ENCODE measurements at regions not wholly inside any gene's neighbourhood (a gene's known extent, or its start where the extent isn't known, plus 50 kb on each side); places are given as distances from the start of the nearest gene placed in this dataset.
"Not testable (repeated sequence)": the region's sequence is repeated elsewhere in the genome, so short reads cannot be mapped to it uniquely, and the experiment has no call there.

DNA sequence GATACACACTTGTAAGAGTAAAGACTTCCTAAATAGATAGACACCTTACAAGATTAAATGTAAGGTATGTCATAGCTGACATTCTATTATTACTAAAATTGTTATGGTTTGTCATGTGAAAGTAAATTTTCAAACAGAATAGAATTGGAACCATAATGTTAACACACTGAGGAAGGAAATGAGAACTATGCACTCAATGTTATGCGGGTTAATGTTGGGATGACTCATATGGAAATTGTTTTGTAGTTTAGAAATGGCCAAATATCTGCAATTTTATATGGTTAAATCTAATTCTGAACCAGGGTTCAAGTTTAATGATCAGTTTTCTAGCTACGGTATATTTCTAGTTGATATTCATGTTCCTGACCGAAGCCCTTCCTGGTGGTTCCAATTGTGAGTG, 214.2 kb upstream of the ADO start:
- Mint-ChIP-seq H3K9me3 (no peaks in the 10 kb centered on the region), H3K36me3 (peaks cover 0 to 7% of the 10 kb centered on the region in 2 donors), H3K27ac (no peak overlapping the region)
- peak in 1 of 2 donors; percentile 44 for ATAC-seq
- DNase-seq (ENCODE audit: low spot score in 2 of 2): no peak

DNA sequence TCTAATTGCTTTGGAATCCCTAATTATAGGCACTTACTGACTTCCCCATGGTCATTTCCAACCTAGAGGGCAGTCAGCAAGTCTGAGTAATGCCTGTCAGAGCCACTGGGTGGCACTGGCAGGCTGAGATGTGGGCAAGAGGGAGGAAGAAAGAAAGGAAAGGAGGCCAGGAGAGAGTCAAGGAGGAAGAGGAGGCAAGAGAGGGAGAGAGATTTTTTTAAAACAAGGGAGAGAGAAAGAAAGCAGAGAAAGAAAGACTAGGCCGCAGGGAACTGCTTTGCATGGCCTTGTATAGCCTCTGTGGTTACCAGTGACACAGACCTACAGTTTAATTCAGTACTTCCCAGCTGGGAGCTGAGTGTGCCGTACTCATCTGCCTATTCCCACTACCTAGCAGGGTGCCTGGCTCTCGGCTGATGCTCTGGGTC, 210.4 kb upstream of the ADO start:
- Mint-ChIP-seq H3K36me3 (no peaks in the 10 kb centered on the region), H3K27ac (no peak overlapping the region), H3K9me3 (no peaks in the 10 kb centered on the region)
- DNase-seq (ENCODE audit: low spot score in 2 of 2) (peak; percentile 58 to 63), ATAC-seq (peak; percentile 66 to 84)

DNA sequence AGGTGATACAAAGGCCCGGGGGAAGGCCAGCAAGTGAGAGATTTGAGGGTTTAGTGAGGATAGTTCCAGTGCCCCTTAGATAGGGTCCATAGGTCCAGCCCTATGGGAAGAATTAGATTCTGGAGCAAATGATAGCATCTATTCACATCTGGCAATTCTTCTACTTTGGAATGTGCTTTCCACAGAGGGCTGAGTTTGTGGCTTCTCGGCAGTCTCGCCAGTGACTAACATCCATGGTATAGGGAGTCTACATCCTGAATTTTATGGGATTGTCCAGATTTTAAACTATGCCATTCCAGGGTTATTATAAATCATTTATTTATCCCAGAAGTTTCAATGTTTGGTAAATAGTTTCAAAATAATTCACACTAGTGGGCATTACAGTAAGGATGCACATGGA, 207.3 kb upstream of the ADO start:
- ATAC-seq (no peak), DNase-seq (ENCODE audit: low spot score in 2 of 2) (no peak)
- H3K36me3 Mint-ChIP-seq: no peaks in the 10 kb centered on the region
- no peak overlapping the region for H3K27ac Mint-ChIP-seq
- no peaks in the 10 kb centered on the region for H3K9me3 Mint-ChIP-seq

DNA sequence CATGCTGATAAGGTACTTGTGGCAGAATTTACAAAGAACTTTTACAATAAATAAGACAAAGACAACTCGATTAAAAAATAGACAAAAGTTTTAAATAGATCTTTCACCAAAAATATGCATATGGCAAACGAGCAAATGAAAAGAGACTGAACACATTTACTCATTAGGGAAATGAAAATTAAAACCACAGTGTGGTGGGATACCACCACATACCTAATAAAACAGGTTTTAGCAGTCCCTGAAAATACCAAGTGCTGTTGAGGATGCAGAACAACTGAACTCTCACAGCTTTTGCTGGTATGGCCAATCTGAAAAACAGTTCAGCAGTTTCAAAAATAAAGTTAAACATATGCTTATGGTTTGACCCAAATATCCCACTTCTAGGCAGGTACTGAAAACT, 205.4 kb upstream of the ADO start:
- no peaks in the 10 kb centered on the region for H3K9me3 Mint-ChIP-seq
- H3K27ac Mint-ChIP-seq: no peak overlapping the region
- DNase-seq (ENCODE audit: low spot score in 2 of 2) (no peak), ATAC-seq (no peak)
- H3K36me3 Mint-ChIP-seq: no peaks in the 10 kb centered on the region

DNA sequence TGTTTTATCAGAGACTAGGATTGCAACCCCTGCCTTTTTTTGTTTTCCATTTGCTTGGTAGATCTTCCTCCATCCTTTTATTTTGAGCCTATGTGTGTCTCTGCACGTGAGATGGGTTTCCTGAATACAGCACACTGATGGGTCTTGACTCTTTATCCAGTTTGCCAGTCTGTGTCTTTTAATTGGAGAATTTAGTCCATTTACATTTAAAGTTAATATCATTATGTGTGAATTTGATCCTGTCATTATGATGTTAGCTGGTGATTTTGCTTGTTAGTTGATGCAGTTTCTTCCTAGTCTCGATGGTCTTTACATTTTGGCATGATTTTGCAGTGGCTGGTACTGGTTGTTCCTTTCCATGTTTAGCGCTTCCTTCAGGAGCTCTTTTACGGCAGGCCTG, 198.0 kb upstream of the ADO start:
- ATAC-seq; DNase-seq (ENCODE audit: low spot score in 2 of 2); H3K9me3 Mint-ChIP-seq; H3K36me3 Mint-ChIP-seq; H3K27ac Mint-ChIP-seq: not testable (repeated sequence)

DNA sequence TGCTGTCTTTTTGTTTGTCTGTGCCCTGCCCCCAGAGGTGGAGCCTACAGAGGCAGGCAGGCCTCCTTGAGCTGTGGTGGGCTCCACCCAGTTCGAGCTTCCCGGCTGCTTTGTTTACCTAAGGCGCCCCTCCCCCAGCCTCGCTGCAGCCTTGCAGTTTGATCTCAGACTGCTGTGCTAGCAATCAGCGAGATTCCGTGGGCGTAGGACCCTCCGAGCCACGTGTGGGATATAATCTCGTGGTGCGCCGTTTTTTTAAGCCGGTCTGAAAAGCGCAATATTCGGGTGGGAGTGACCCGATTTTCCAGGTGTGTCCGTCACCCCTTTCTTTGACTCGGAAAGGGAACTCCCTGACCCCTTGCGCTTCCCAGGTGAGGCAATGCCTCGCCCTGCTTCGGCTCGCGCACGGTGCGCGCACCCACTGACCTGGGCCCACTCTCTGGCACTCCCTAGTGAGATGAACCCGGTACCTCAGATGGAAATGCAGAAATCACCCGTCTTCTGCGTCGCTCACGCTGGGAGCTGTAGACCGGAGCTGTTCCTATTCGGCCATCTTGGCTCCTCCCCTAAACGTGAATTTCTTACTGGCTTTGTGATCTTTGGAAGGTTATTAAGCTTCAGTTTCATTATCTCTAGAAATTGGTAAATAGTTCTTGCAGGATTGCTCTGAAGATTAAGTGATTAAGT, 196.2 kb upstream of the ADO start:
- not testable (repeated sequence) for H3K27ac Mint-ChIP-seq; DNase-seq (ENCODE audit: low spot score in 2 of 2); H3K9me3 Mint-ChIP-seq; H3K36me3 Mint-ChIP-seq; ATAC-seq

DNA sequence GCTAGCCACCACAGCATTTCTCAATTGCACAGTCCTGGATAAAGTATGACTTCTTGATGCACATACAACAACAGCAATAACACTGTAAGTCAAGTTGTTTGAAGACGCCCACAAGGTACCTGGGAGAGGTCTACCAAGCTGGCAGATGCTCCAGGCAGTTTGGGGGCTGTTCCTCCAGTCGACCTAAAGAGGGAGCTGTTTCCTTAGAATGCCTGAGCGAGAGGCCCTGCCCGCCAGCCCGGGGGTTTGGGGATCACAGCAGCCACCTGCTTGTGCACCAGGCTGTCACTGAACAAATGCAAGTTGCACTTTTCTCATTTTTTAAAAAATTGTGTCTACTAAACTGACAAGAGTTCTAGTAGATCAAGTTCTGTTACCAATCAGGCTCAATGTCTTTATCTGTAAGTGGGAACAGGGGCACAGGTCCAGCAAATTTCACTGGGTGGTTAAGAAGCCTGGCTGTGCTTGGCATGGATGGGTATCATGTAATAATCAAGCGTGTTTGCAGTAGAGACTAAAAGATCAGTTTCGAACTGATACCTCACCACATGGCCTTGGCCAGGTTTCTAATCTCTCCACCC, 193.8 kb upstream of the ADO start:
- H3K36me3 Mint-ChIP-seq: peaks cover 0 to 6% of the 10 kb centered on the region in 2 donors
- peaks cover 0 to 11% of the 10 kb centered on the region in 2 donors for H3K9me3 Mint-ChIP-seq
- H3K27ac Mint-ChIP-seq: no peak overlapping the region
- DNase-seq (ENCODE audit: low spot score in 2 of 2) (peak; percentile 66 to 76), ATAC-seq (peak; percentile 30 to 70)

DNA sequence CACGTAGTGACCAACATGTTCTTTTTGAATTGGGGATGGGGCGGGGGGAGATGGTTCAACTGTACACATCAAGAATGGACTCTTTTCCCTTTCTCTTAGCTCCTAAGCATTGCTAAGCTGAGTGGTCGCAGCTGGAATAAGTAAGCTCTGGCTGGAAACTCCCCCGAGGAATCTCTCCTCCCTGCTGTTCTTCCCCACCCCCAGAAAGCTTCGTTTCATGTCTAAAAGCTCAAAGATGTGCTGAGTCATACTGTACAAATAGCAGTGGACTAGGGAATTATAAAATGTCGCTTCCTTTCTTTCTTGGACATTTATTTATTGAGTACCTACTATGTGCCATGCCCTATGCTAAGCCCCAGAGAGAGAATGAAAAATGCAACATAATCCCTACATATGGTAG, 191.1 kb upstream of the ADO start:
- Mint-ChIP-seq H3K36me3 (peaks cover 0 to 6% of the 10 kb centered on the region in 2 donors), H3K9me3 (peaks cover 0 to 11% of the 10 kb centered on the region in 2 donors), H3K27ac (peak overlapping the region in 1 of 2 donors; percentile 60)
- ATAC-seq (no peak), DNase-seq (ENCODE audit: low spot score in 2 of 2) (no peak)

DNA sequence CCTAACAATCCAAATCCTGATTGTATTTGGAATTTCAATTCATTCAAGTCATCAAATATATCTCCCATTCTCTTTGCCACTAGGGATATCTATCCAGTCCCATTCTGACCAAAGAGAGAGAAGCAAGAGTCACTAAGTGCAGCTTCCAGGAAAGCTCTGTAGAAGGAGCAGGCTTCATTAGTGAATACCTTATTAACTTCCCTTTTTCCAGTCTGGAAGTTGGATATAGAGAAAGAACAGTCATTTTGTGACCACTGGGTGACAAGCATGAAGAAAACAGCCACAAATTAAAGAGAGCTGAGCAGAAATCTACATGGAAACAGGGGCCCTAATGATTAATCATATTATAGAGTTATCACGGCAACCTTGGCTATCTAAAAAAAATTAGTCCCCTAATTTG, 190.7 kb upstream of the ADO start:
- Mint-ChIP-seq H3K36me3 (peaks cover 0 to 6% of the 10 kb centered on the region in 2 donors), H3K9me3 (peaks cover 0 to 11% of the 10 kb centered on the region in 2 donors), H3K27ac (peak overlapping the region in 1 of 2 donors; percentile 60)
- ATAC-seq (no peak), DNase-seq (ENCODE audit: low spot score in 2 of 2) (no peak)

DNA sequence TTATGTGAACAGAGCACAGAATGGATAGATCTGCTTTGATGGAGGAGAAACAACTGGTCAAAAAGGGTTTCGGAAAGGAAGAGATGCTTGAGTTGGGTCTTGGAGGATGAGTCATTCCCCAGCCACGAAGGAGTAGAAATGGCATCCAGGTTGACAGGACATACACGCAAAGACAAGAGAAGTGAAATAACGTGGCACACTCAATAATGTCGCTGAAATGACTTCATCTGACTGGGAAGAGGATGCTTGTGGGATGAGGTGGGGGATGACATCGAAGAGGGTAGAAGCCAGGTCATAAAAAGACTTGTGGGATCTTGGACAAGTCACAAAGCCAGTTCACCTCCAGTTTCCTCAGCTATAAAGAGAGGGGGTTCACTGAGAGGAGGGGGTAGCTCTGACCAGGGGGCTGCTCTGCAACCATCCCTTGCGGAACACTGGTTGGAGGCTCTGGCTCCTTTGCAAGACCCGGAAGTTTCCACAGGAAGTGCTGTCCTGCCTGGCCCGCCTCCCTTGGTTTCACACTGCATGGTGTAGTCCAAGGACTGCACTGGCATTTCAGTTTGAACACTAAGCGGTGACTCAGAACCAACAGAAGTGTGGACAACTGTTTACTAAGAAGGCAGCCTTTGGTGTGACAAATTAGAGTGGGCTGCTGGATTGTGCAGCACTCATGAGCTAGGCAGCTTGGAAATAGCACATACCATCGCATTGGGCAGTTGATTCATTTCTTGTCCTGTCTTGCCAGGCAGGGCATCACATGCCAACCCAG, 189.9 kb upstream of the ADO start:
- Mint-ChIP-seq H3K36me3 (peaks cover 0 to 6% of the 10 kb centered on the region in 2 donors), H3K9me3 (peaks cover 0 to 11% of the 10 kb centered on the region in 2 donors), H3K27ac (peak overlapping the region in 1 of 2 donors; percentile 60)
- ATAC-seq: peak; percentile 82 to 84
- DNase-seq (ENCODE audit: low spot score in 2 of 2): peak; percentile 23 to 66

DNA sequence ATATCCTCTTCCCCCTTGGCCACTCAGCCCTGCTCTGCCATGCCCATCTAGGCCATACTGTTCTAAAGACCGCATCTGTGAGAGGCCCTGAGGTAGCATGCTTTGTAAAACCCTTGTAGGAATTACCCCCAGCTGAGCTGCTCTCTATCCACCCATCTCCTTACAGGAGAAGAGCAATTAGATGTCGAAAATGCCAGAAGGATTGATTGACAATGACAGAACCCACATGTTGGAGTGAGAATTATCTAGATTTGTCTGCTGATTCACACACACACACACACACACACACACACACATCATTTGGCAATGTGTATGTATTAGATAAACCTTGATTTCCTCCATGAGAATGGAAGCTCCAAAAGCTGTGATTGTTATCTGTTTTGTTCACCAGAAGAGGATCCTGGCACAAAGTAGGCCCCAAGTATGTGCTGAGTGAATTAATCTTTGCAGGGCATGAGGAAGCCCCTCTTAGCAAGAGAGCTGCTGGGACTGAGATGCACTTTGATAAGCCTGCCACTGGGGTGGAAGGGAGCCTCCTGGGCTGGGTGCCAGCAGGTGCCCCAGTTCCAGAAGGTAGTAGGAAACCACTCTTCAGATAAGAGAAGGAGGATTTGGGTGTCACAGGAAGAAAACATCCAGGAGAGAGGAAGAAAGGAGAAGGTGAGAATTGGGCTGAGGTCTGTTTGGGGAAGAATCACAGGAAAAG, 187.5 kb upstream of the ADO start:
- H3K36me3 Mint-ChIP-seq: peaks cover 0 to 1% of the 10 kb centered on the region in 2 donors
- ATAC-seq: no peak
- peak in 1 of 2 donors; percentile 1 for DNase-seq (ENCODE audit: low spot score in 2 of 2)
- H3K27ac Mint-ChIP-seq: no peak overlapping the region
- H3K9me3 Mint-ChIP-seq: peaks cover 0 to 6% of the 10 kb centered on the region in 2 donors

DNA sequence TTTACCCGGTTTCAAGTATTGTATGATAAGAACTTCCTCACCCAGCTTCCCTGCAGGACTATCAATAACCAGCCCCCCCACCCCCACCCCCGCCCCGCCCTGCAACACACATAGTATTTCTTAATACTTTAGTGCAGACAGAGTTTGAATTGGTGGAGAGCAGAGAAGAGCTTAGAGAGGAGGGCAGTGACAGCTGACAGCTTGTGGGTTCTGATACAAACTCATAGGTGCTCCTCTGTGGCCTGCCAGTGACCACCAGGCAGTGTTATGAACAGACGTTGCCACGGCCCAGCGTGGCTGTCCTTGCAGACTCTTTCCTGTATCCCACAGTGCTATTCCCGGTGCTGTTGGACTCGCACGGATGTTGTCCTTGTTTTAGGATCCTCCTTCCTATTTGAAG, 186.9 kb upstream of the ADO start:
- Mint-ChIP-seq H3K27ac (no peak overlapping the region), H3K9me3 (peaks cover 0 to 6% of the 10 kb centered on the region in 2 donors), H3K36me3 (no peaks in the 10 kb centered on the region)
- ATAC-seq (no peak), DNase-seq (ENCODE audit: low spot score in 2 of 2) (peak in 1 of 2 donors; percentile 1)

DNA sequence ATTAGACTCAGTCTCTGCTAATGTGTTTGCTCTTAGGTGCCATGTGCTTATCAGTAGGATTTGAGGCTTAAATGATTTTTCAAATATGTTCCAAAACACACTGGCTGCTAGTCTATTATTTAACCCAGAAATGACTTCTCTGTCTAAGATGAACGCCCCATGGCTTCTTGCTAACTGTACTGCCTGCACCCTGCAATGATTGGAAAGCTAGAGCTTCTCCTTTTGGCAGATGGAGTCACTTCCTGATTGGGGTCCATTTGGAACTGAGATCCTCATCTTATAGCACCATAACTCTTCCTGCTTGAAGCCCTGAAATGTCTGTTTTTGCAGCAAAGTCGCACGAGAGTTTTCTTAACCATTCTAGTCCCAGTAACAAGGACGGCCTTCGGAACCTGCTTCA, 186.5 kb upstream of the ADO start:
- Mint-ChIP-seq H3K36me3 (no peaks in the 10 kb centered on the region), H3K9me3 (peaks cover 0 to 6% of the 10 kb centered on the region in 2 donors), H3K27ac (no peak overlapping the region)
- ATAC-seq: no peak
- no peak for DNase-seq (ENCODE audit: low spot score in 2 of 2)

DNA sequence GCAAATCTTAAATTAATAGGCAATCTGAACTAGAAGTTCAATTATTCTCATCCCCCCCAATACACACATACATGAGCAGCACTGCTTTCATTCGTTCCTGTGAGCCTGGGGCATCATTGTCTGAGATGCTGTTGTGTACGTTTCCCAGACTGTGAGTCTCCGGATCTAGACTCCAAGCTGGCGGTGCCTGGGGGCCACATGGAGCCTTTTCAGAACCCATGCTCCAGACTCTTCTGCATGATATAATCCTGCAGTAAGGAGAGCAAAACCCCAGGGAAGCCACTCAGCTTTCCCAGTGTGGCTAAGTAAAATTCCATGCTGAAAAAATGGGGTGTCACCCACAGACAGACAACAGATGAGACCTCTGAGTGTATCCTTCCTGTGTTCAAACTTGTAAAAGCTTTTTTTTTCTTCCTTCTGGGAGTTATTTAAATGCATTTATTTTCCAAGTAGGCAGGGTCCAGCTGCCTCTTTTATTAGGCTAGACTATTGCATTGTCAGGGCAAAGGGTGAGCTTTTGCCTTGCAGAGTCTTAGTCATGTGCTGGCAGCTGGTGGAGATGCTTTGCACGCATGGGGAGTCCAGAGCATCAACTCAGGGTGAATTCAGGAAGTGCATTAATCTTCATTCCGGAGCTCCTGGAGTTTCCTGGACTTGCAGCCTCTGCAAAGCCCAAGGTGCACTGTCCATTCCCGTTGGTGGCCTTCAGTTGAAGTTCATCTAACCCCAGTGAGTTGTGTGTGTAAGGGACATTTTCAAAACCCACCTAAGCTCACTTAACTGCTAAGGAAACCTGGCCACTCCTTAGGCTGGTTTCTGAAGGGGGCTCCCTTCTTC, 185.7 kb upstream of the ADO start:
- no peak for ATAC-seq
- peak in 1 of 2 donors; percentile 0 for DNase-seq (ENCODE audit: low spot score in 2 of 2)
- Mint-ChIP-seq H3K36me3 (no peaks in the 10 kb centered on the region), H3K9me3 (peaks cover 0 to 6% of the 10 kb centered on the region in 2 donors), H3K27ac (no peak overlapping the region)

DNA sequence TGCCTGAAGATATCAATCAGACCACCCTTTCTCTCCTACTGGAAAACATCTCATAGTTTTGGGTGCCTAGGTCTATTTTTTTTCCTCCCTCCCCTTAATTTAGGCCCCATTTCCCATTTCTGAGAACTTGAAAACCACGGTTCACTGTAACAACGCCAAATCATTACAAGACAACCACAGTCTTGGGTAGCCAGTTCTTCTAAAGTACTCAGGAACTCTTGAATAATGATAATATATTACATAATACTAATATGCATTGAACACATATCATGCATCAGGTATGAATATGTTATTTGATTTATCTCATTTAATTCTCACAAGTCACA, 185.1 kb upstream of the ADO start:
- H3K27ac Mint-ChIP-seq: no peak overlapping the region
- peaks cover 0 to 2% of the 10 kb centered on the region in 2 donors for H3K9me3 Mint-ChIP-seq
- DNase-seq (ENCODE audit: low spot score in 2 of 2) (no peak), ATAC-seq (no peak)
- H3K36me3 Mint-ChIP-seq: no peaks in the 10 kb centered on the region

DNA sequence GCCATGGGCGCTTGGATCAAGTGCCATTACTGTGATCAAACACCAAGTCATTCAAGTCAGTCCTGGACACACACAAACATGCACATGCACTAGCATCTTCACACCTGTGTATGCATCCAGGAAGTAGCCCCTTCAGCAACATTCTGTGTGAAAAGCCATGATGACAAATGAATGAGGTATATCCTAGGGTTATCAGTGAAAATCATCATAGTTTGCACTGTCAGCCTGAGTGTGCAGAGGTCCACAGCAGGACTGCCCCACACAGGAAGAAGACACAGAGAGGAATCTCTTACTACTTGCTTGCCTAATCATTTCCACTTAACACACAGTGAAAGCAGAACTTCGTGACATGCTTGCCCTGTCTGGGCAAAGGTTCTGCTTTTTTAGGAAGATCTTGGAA, 184.0 kb upstream of the ADO start:
- H3K36me3 Mint-ChIP-seq: no peaks in the 10 kb centered on the region
- no peak for DNase-seq (ENCODE audit: low spot score in 2 of 2)

More for the DNA sequence above, 184.0 kb upstream of the ADO start:
- no peak overlapping the region for H3K27ac Mint-ChIP-seq
- ATAC-seq: peak; percentile 30 to 40
- no peaks in the 10 kb centered on the region for H3K9me3 Mint-ChIP-seq
